ENCODE measurements at regions not wholly inside any gene's neighbourhood (a gene's known extent, or its start where the extent isn't known, plus 50 kb on each side); places are given as distances from the start of the nearest gene placed in this dataset.

DNA sequence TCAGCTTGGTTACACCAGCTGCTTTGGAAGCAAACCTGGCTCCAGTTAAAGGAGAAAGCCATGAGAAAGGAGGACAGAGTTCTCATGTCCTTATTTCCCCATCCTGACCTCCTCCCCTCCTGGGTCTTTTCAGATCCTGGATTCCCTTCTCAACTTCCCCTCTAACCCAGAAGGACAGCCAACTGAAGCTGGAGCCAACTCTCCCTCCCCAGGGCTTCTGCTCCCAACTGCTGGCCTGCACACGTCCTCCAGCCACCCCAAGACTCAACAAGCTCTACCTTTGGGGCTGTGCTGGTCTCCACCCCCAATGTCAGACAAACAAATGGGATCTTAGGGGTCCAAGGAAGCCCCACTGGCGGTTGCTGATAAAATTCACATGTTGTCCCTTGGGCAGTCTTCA, 651.1 kb upstream of the TBX3 start:
- TF ChIP-seq CTCF (IDR thresholded peaks at IDR 0.05; ENCODE audit: low read depth, low read length, missing input control) (no peak), JUND (IDR thresholded peaks at IDR 0.05) (no peak), SP1 (IDR thresholded peaks at IDR 0.05) (no peak), RXRA (IDR thresholded peaks at IDR 0.05) (no peak), YY1 (IDR thresholded peaks at IDR 0.05) (no peak), EGR1 (IDR thresholded peaks at IDR 0.05; ENCODE audit: low read depth in 2 of 2) (no peak), ZBTB33 (IDR thresholded peaks at IDR 0.05) (no peak), FOXA1 (IDR thresholded peaks at IDR 0.05) (no peak), RAD21 (IDR thresholded peaks at IDR 0.05) (no peak), GABPA (IDR thresholded peaks at IDR 0.05 in 1 of 2, conservative IDR thresholded peaks at IDR 0.05 in 1 of 2) (no peak)
- TF ChIP-seq, protein P1, sequence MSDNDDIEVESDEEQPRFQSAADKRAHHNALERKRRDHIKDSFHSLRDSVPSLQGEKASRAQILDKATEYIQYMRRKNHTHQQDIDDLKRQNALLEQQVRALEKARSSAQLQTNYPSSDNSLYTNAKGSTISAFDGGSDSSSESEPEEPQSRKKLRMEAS (IDR thresholded peaks at IDR 0.05): no peak
- TF ChIP-seq, protein P2, sequence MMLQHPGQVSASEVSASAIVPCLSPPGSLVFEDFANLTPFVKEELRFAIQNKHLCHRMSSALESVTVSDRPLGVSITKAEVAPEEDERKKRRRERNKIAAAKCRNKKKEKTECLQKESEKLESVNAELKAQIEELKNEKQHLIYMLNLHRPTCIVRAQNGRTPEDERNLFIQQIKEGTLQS (IDR thresholded peaks at IDR 0.05): no peak
- TF ChIP-seq, protein P3, sequence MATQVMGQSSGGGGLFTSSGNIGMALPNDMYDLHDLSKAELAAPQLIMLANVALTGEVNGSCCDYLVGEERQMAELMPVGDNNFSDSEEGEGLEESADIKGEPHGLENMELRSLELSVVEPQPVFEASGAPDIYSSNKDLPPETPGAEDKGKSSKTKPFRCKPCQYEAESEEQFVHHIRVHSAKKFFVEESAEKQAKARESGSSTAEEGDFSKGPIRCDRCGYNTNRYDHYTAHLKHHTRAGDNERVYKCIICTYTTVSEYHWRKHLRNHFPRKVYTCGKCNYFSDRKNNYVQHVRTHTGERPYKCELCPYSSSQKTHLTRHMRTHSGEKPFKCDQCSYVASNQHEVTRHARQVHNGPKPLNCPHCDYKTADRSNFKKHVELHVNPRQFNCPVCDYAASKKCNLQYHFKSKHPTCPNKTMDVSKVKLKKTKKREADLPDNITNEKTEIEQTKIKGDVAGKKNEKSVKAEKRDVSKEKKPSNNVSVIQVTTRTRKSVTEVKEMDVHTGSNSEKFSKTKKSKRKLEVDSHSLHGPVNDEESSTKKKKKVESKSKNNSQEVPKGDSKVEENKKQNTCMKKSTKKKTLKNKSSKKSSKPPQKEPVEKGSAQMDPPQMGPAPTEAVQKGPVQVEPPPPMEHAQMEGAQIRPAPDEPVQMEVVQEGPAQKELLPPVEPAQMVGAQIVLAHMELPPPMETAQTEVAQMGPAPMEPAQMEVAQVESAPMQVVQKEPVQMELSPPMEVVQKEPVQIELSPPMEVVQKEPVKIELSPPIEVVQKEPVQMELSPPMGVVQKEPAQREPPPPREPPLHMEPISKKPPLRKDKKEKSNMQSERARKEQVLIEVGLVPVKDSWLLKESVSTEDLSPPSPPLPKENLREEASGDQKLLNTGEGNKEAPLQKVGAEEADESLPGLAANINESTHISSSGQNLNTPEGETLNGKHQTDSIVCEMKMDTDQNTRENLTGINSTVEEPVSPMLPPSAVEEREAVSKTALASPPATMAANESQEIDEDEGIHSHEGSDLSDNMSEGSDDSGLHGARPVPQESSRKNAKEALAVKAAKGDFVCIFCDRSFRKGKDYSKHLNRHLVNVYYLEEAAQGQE (IDR thresholded peaks at IDR 0.05): no peak

Measured in liver (tissue), 3 donors.